ENCODE measurements at regions not wholly inside any gene's neighbourhood (a gene's known extent, or its start where the extent isn't known, plus 50 kb on each side); places are given as distances from the start of the nearest gene placed in this dataset.
"Not testable (repeated sequence)": the region's sequence is repeated elsewhere in the genome, so short reads cannot be mapped to it uniquely, and the experiment has no call there.

GRCh38 chr11:121358760-121359159 is 66.2 kb downstream of the SC5D start:
- TF ChIP-seq CTCF (IDR thresholded peaks at IDR 0.05) (no peak), POLR2A (IDR thresholded peaks at IDR 0.05) (no peak)
- H3K27me3 ChIP-seq: no peaks in the 10 kb centered on the region
- no peaks in the 10 kb centered on the region for H3K4me1 ChIP-seq
- no peak overlapping the region for H3K27ac ChIP-seq
- no peaks in the 10 kb centered on the region for H3K9me3 ChIP-seq
- H3K4me3 ChIP-seq: no peak overlapping the region
- H3K36me3 ChIP-seq: no peaks in the 10 kb centered on the region
- no peak for DNase-seq

GRCh38 chr11:121359591-121359990 is 67.0 kb downstream of the SC5D start:
- Histone ChIP-seq H3K36me3 (no peaks in the 10 kb centered on the region), H3K27me3 (no peaks in the 10 kb centered on the region), H3K4me3 (no peak overlapping the region), H3K4me1 (no peaks in the 10 kb centered on the region), H3K27ac (no peak overlapping the region), H3K9me3 (no peaks in the 10 kb centered on the region)
- DNase-seq: no peak
- TF ChIP-seq CTCF (IDR thresholded peaks at IDR 0.05): no peak
- TF ChIP-seq POLR2A (IDR thresholded peaks at IDR 0.05): no peak

DNA sequence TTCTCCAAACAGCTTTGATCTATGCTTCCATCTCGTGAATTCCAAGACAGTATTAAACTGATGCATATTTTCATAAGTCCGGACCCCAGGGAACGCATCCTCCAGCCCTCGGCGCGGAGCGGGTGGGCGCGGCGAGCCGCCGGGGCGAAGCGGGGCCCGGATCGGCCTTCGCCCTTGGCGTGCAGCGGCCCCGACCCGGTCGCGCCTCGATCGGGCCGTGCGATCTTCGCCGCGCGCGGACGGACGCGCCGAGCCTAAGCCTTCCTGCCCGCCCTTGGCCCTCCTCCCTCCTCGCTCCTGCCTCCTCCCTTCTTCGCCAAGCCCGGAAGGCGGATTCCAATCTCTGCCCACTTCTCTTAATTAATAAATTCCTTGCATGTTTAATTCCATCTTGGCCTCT is 70.4 kb downstream of the SC5D start:
- H3K4me3 ChIP-seq, DNase-seq, H3K36me3 ChIP-seq, H3K4me1 ChIP-seq, H3K27me3 ChIP-seq, H3K27ac ChIP-seq, H3K9me3 ChIP-seq: not testable (repeated sequence)

DNA sequence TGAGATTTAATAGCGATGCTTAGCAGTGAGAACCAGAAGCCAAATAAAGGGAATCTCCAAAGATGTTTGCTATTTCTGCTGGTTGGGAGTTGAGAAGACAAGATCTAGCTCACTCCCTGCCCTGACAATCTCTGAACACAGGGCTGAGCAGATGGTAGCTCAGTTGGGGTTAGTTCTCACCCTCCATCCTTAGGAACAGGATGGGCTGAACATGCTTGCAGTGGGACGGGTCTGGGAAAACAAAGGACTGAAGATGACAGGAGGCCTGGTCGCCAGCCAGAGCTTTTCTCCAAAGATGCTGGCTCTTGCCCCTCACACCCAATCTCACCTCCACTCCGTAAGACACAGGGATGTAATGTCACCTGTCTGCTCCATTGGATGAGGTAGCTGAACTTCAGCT is 72.7 kb downstream of the SC5D start:
- no peaks in the 10 kb centered on the region for H3K36me3 ChIP-seq
- H3K27me3 ChIP-seq: no peaks in the 10 kb centered on the region
- DNase-seq: no peak
- no peak overlapping the region for H3K27ac ChIP-seq
- no peaks in the 10 kb centered on the region for H3K9me3 ChIP-seq
- peaks cover 0 to 4% (median 0%) of the 10 kb centered on the region in 4 donors for H3K4me1 ChIP-seq
- no peak overlapping the region for H3K4me3 ChIP-seq
- TF ChIP-seq POLR2A (IDR thresholded peaks at IDR 0.05) (no peak), CTCF (IDR thresholded peaks at IDR 0.05) (no peak)

GRCh38 chr11:121366038-121366437 is 73.5 kb downstream of the SC5D start:
- no peaks in the 10 kb centered on the region for H3K27me3 ChIP-seq
- DNase-seq: no peak
- H3K4me3 ChIP-seq: no peak overlapping the region
- H3K9me3 ChIP-seq: no peaks in the 10 kb centered on the region
- H3K4me1 ChIP-seq: peaks cover 0 to 4% (median 0%) of the 10 kb centered on the region in 4 donors
- H3K36me3 ChIP-seq: no peaks in the 10 kb centered on the region
- TF ChIP-seq CTCF (IDR thresholded peaks at IDR 0.05) (no peak), POLR2A (IDR thresholded peaks at IDR 0.05) (no peak)
- H3K27ac ChIP-seq: no peak overlapping the region

- peak overlapping the region in 1 of 4 donors; percentile 12 for H3K4me3 ChIP-seq
- no peaks in the 10 kb centered on the region for H3K27me3 ChIP-seq
- no peak for TF ChIP-seq CTCF (IDR thresholded peaks at IDR 0.05)
- no peak for TF ChIP-seq POLR2A (IDR thresholded peaks at IDR 0.05)
- peak in 2 of 3 donors; percentile 52 to 54 for DNase-seq
- H3K36me3 ChIP-seq: no peaks in the 10 kb centered on the region
- peak overlapping the region in 2 of 4 donors; percentile 30 to 52 for H3K27ac ChIP-seq
- no peaks in the 10 kb centered on the region for H3K9me3 ChIP-seq
- peaks cover 0 to 4% (median 0%) of the 10 kb centered on the region in 4 donors for H3K4me1 ChIP-seq
These were observed 74.7 kb downstream of the SC5D start for GRCh38 chr11:121367001-121367843.

All from Peyer's patch (tissue), 4 donors.